PC-9 (cell line): ENCODE measurements at regions not wholly inside any gene's neighbourhood (a gene's known extent, or its start where the extent isn't known, plus 50 kb on each side); places are given as distances from the start of the nearest gene placed in this dataset.

ENCODE experiments used
- CTCF ChIP-seq: fragments of 200-600 bp; sonication (generic); conservative IDR thresholded peaks from 2 replicates; pipeline ENCODE4 v1.6.1; 2017; ENCODE audit warnings: mixed run types, antibody characterized with exemption, mild to moderate bottlenecking, moderate library complexity
- EZH2 ChIP-seq: fragments of 200-600 bp; sonication (generic); IDR thresholded peaks from 2 replicates; pipeline ENCODE4 v1.8.0; 2017; ENCODE audit warnings: antibody characterized with exemption, low read depth

- TF ChIP-seq CTCF (no peak), EZH2 (no peak)
Observed at GRCh38 chr15:53875139-53875538, 103.1 kb upstream of the UNC13C start.
